ENCODE measurements at regions not wholly inside any gene's neighbourhood (a gene's known extent, or its start where the extent isn't known, plus 50 kb on each side); places are given as distances from the start of the nearest gene placed in this dataset.

GRCh38 chr18:1619507-1619906 is 714.8 kb downstream of the ADCYAP1 start:
- DNase-seq (no peak), ATAC-seq (no peak)
- Histone ChIP-seq H3K36me3 (ENCODE audit: low read depth) (no peaks in the 10 kb centered on the region), H3K4me3 (no peak overlapping the region), H3K9me3 (peaks cover 5% of the 10 kb centered on the region), H3K4me1 (ENCODE audit: low read depth) (no peaks in the 10 kb centered on the region)
- no peak for TF ChIP-seq CTCF (IDR thresholded peaks at IDR 0.05)
- intact Hi-C loops (cut with DNase I, micrococcal nuclease) = no loop called here

GRCh38 chr18:1624612-1625011 is 719.9 kb downstream of the ADCYAP1 start:
- no peak for TF ChIP-seq CTCF (IDR thresholded peaks at IDR 0.05)
- Histone ChIP-seq H3K4me3 (no peak overlapping the region), H3K36me3 (ENCODE audit: low read depth) (no peaks in the 10 kb centered on the region), H3K4me1 (ENCODE audit: low read depth) (no peaks in the 10 kb centered on the region), H3K9me3 (peaks cover 32% of the 10 kb centered on the region)
- ATAC-seq (no peak), DNase-seq (no peak)
- intact Hi-C loops (cut with DNase I, micrococcal nuclease) = no loop called here

DNA sequence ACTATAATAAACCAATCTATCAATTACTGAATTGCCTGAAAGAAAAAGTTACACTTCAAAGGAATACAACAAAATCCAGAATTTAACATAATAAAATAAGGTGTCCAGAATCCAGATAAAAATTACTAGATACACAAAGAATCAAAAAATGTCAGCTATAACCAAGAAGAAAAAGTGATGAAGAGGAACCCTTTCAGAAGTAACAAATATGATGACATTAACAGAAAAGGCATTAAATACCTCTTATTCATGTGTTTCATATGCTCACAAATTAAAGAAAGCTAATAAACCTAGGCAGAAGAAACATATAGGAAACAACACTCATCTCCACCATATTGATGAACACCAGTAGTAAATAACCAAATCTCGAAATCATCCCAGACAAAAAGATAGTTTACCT is 722.8 kb downstream of the ADCYAP1 start:
- DNase-seq (no peak), ATAC-seq (no peak)
- no peak for TF ChIP-seq CTCF (IDR thresholded peaks at IDR 0.05)
- Histone ChIP-seq H3K9me3 (peaks cover 45% of the 10 kb centered on the region), H3K36me3 (ENCODE audit: low read depth) (no peaks in the 10 kb centered on the region), H3K4me3 (no peak overlapping the region), H3K4me1 (ENCODE audit: low read depth) (no peaks in the 10 kb centered on the region)
- intact Hi-C loops (cut with DNase I, micrococcal nuclease) = no loop called here

DNA sequence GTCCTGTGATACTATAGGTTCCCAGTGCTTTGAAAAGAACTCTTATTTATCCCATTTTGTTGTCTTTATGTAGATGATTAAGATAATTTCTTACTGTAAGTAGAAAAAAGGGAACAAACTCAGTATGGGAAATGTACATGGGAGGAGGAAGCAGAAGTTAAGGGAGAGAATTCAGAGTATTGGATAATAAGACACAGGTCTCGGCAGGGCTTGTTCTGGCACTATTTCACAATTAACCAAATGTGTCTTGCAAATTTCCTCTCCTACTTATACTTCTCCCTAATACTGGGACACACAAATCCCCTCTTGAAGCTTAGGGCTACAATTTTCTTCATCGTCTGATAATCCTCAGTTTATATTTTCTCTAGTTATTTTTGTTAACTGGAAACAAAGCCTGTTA is 744.0 kb downstream of the ADCYAP1 start:
- intact Hi-C loops (cut with DNase I, micrococcal nuclease) = no loop called here
- peak; percentile 32 for ATAC-seq

GRCh38 chr18:1652018-1652417 is 747.3 kb downstream of the ADCYAP1 start:
- intact Hi-C loops (cut with DNase I, micrococcal nuclease) = no loop called here
- DNase-seq (no peak), ATAC-seq (no peak)
- H3K4me3 ChIP-seq = no peak overlapping the region
- TF ChIP-seq CTCF (IDR thresholded peaks at IDR 0.05) = no peak
- H3K36me3 ChIP-seq (ENCODE audit: low read depth) = no peaks in the 10 kb centered on the region
- H3K4me1 ChIP-seq (ENCODE audit: low read depth) = no peaks in the 10 kb centered on the region
- H3K9me3 ChIP-seq = peaks cover 18% of the 10 kb centered on the region

More for the DNA sequence above, 744.0 kb downstream of the ADCYAP1 start:
- Histone ChIP-seq H3K9me3 (peaks cover 23% of the 10 kb centered on the region), H3K36me3 (ENCODE audit: low read depth) (no peaks in the 10 kb centered on the region), H3K4me1 (ENCODE audit: low read depth) (no peaks in the 10 kb centered on the region), H3K4me3 (no peak overlapping the region)
- TF ChIP-seq CTCF (IDR thresholded peaks at IDR 0.05) = no peak
- no peak for DNase-seq

GRCh38 chr18:1653873-1654272 is 749.2 kb downstream of the ADCYAP1 start:
- Histone ChIP-seq H3K4me1 (ENCODE audit: low read depth) (no peaks in the 10 kb centered on the region), H3K36me3 (ENCODE audit: low read depth) (no peaks in the 10 kb centered on the region), H3K4me3 (no peak overlapping the region), H3K9me3 (peaks cover 13% of the 10 kb centered on the region)
- DNase-seq = no peak
- no peak for TF ChIP-seq CTCF (IDR thresholded peaks at IDR 0.05)
- ATAC-seq = no peak
- intact Hi-C loops (cut with DNase I, micrococcal nuclease) = no loop called here

Data from mucosa of descending colon (tissue), 3 donors.